ENCODE measurements at regions not wholly inside any gene's neighbourhood (a gene's known extent, or its start where the extent isn't known, plus 50 kb on each side); places are given as distances from the start of the nearest gene placed in this dataset.

DNA sequence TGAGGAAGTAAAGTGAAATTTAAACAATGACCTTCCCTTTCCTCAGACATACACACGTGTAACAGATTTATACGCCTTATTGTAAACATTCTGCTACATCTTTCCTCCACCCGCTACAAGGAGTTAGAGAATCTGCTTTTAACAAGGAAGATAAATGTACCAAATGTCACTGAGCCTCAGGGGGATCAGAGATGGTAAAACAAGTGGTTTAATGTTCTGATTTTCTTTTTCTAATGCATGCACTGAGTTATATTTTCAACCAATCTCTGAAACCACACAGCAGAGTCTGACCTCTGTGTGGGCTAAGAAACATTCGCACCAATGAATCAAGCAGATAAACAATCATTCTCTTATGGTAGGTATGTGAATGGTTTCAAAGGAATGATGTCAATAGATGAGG lies 599.5 kb downstream of the ARL4A start:
- no peak for DNase-seq
- Histone ChIP-seq H3K36me3 (no peaks in the 10 kb centered on the region), H3K9me3 (no peaks in the 10 kb centered on the region), H3K4me1 (no peaks in the 10 kb centered on the region), H3K27ac (no peak overlapping the region), H3K27me3 (no peaks in the 10 kb centered on the region), H3K4me3 (no peak overlapping the region)
- intact Hi-C loops (cut with DNase I; ENCODE audit: low total_unique reads): loop anchor here (10.0 kb wide), 1 partner anchor 1398 kb away; no protein-coding TSS in a partner anchor
- TF ChIP-seq, protein P1, sequence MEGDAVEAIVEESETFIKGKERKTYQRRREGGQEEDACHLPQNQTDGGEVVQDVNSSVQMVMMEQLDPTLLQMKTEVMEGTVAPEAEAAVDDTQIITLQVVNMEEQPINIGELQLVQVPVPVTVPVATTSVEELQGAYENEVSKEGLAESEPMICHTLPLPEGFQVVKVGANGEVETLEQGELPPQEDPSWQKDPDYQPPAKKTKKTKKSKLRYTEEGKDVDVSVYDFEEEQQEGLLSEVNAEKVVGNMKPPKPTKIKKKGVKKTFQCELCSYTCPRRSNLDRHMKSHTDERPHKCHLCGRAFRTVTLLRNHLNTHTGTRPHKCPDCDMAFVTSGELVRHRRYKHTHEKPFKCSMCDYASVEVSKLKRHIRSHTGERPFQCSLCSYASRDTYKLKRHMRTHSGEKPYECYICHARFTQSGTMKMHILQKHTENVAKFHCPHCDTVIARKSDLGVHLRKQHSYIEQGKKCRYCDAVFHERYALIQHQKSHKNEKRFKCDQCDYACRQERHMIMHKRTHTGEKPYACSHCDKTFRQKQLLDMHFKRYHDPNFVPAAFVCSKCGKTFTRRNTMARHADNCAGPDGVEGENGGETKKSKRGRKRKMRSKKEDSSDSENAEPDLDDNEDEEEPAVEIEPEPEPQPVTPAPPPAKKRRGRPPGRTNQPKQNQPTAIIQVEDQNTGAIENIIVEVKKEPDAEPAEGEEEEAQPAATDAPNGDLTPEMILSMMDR (IDR thresholded peaks at IDR 0.05): no peak

DNA sequence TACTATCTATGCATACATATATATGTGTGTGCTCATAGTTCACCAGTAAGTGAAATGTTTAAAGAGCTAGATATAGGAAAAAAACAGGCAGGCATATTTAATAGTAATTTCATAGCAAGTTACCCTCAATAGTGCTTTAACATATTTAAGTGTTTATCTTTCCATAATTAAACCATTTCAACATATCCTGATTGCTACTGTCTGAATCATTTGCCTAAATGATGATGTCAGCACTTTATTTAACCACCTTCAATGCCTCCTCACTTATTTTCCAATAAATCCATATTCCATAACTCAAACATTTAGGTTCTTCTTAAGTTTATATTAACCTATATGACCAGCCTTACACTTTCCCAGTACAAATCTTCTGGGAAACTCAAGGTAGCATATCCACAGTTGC lies 601.1 kb downstream of the ARL4A start:
- H3K36me3 ChIP-seq: no peaks in the 10 kb centered on the region
- no peaks in the 10 kb centered on the region for H3K27me3 ChIP-seq
- H3K9me3 ChIP-seq: no peaks in the 10 kb centered on the region
- no peaks in the 10 kb centered on the region for H3K4me1 ChIP-seq
- H3K4me3 ChIP-seq: no peak overlapping the region
- TF ChIP-seq, protein P1 (IDR thresholded peaks at IDR 0.05): no peak
- no peak for DNase-seq
- intact Hi-C loops (cut with DNase I; ENCODE audit: low total_unique reads): loop anchor here (10.0 kb wide), 1 partner anchor 1396 kb away; no protein-coding TSS in a partner anchor
- H3K27ac ChIP-seq: no peak overlapping the region

DNA sequence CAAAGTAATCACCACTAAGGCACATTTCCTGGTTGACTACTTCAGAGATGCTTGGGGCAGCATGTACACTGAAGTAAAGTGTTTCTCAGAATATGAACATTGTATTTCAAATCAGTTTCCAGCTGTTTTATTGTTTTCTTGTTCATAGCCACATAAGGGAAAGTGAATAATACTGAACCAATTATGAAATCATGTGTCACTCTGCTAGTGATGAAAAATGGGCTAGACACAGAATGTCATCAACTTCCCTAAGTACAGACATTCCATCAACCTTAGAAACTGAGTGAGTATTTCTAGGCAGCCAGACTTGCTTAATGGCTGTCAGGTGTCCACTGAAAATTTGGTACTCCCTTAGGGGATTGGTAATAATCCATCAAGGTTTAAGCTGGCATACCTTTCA lies 603.5 kb downstream of the ARL4A start:
- H3K9me3 ChIP-seq: no peaks in the 10 kb centered on the region
- no peaks in the 10 kb centered on the region for H3K27me3 ChIP-seq
- H3K27ac ChIP-seq: no peak overlapping the region
- intact Hi-C loops (cut with DNase I; ENCODE audit: low total_unique reads): no loop called here
- TF ChIP-seq, protein P1 (IDR thresholded peaks at IDR 0.05): no peak
- H3K36me3 ChIP-seq: no peaks in the 10 kb centered on the region
- H3K4me1 ChIP-seq: no peaks in the 10 kb centered on the region
- H3K4me3 ChIP-seq: no peak overlapping the region
- DNase-seq: no peak

DNA sequence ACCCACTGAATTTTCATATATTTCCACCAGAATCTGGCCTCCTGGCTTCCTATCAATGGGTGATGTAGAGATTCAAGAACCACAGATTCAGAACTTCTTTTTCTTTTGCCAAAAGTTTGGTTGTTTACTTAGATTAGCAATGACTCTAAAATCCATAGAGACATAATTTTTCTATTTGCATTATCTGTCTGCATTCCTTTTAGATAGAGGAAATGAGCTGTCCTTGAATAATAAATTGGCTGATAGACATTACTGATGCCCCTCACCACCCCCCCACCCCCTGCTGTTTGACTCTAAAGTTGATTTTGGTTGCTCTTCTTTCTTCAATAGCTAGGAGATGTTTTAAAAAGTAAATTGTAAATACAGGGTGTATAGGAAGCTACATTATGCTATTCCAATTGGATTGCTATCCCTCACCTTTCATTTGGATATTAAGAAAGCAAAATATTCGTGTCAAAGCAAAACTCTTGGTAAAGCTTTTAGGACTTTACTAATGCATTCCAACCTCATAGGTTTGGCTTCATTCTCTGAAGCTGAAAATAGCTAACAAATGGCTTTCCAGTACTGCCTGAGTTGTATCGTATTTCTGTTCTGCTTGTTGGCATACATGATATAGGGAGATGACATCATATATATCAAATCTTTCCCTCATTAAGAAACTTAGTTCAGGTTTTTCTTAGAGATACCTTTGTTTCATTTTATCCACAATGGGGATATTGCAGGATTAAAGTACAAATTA lies 606.0 kb downstream of the ARL4A start:
- no peaks in the 10 kb centered on the region for H3K4me1 ChIP-seq
- H3K9me3 ChIP-seq: no peaks in the 10 kb centered on the region
- no peak overlapping the region for H3K4me3 ChIP-seq
- H3K27me3 ChIP-seq: no peaks in the 10 kb centered on the region
- DNase-seq: no peak
- H3K36me3 ChIP-seq: no peaks in the 10 kb centered on the region
- no peak overlapping the region for H3K27ac ChIP-seq
- intact Hi-C loops (cut with DNase I; ENCODE audit: low total_unique reads): no loop called here
- TF ChIP-seq, protein P1 (IDR thresholded peaks at IDR 0.05): no peak

DNA sequence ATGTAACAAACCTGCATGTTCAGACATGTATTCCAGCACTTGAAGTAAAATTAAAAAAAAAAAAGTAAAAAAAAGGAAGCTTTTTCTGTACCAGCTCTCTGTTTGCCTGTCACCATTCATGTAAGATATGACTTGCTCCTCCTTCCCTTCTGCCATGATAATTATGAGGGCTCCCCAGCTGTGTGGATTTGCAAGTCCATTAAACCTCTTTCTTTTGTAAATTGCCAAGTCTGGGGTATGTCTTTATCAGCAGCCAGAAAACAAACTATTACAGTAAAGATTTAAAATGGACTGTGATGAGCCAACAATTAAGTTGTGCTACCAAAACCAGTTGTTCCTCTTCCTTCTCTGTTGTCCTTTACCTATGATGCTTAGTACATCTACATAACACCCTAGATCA lies 619.6 kb downstream of the ARL4A start:
- H3K27ac ChIP-seq: no peak overlapping the region
- no peak overlapping the region for H3K4me3 ChIP-seq
- TF ChIP-seq, protein P1 (IDR thresholded peaks at IDR 0.05): no peak
- intact Hi-C loops (cut with DNase I; ENCODE audit: low total_unique reads): no loop called here
- no peaks in the 10 kb centered on the region for H3K36me3 ChIP-seq
- DNase-seq: no peak
- no peaks in the 10 kb centered on the region for H3K4me1 ChIP-seq
- no peaks in the 10 kb centered on the region for H3K27me3 ChIP-seq
- H3K9me3 ChIP-seq: no peaks in the 10 kb centered on the region
